Midbrain (tissue), 1 donor: ENCODE measurements at regions not wholly inside any gene's neighbourhood (a gene's known extent, or its start where the extent isn't known, plus 50 kb on each side); places are given as distances from the start of the nearest gene placed in this dataset.
"Not testable (repeated sequence)": the region's sequence is repeated elsewhere in the genome, so short reads cannot be mapped to it uniquely, and the experiment has no call there.

Experiments
- DNase-seq: peaks from one replicate; lab custom pipeline; 2025; lab: John Stamatoyannopoulos, UW

DNA sequence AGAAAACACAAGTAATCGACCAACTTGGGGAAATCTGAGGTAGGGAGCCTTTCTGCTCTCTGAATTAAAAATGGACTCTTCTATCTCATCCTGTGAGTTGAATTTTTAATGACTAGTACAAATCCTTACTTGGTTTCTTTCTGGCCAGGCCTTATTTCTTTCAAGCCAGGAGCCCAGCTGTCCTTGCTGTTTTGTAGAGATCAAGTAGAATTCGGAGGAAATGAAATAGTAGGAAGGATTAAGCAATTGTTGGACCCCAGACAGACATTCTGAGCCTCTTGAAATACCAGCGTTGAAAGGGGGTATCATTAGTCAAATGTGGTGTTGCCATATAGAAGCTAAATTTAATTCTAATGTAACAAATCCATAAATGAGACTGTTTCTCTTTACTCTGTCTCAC, 53.7 kb upstream of the SMIM15 start:
- no peak for DNase-seq

DNA sequence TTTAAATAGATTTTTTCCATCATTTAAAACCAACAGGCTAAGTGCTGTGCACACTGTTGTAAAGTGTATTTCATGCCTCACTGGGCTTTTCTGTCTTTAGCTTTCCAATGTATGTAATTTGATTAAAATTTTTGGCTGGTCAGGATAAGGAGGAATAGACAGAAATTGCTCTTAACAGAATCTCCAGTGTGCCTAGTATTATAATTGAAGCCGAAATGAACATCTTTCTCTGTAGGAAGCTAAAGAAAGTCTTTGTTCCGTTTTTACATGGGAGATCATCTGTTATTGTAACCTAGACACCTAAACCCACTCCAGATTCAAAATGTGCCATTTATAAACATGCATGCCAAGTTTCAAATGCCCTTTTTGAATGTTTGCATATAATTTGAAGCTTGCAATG, 54.5 kb upstream of the SMIM15 start:
- DNase-seq, result no peak

DNA sequence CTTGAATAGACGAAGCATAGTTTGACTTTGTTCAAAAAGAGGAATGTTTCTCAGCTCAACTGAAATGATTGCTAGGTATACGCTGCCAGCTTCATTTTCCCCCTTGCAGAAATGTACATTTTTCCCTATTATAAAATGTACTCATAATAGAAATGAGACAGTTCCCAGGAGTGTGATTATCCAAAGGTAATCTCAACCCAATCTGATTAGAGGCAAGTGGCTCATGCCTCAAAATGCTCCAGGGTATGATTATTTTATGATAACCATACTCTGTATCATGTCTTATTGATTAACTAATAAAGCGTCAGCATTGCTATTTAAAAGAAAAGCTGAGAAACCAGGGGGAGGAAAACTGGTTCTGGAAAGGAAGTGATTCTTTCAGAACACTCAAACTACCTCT, 54.9 kb upstream of the SMIM15 start:
- DNase-seq, result no peak

DNA sequence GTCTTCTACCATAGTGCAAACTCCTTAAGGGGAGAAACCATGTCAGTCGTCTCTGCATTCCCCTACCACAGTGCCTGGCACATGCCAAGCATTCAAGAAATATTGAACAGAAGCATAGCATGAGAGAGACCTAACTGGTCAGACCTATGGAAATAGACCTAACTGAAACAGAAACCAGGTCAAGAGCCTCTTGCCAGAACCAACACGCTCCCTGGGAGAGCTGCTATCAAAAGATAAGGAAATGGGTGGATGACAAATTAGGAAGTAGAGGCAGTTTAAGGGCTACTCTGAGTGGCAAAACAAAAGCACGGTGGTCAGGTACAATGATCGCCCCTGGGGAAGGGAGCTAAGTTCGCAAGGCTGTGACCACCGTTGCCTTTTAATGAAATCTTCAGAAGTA, 66.0 kb upstream of the SMIM15 start:
- DNase-seq, result no peak

DNA sequence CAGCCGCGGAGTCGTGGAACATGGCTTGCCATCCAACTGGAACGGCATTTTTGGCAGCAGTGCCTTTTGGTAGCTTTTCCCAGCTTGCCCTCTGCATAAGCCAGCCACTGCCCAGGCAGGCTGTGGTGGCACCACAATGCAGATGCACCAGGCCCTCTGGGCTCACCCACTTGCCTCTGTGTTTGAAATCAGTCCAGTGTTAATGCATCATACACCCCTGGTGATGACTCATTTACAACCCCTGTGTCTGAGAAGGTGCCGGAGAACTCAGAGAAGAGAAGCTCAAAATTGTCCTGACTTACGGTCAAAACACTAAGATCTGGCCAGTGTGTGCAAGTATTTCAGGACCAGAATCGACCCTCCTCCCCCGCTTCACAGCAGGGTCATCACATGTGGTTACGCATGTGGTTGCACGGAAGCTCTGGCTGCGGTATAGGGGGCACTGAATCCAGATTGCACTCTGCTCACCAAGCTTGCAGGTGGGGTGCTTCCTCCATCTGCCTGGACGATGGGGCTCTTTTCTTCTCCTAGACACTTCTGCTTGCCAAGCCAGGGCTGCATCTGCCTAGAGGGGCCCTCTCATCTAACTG, 66.5 kb upstream of the SMIM15 start:
- no peak for DNase-seq

DNA sequence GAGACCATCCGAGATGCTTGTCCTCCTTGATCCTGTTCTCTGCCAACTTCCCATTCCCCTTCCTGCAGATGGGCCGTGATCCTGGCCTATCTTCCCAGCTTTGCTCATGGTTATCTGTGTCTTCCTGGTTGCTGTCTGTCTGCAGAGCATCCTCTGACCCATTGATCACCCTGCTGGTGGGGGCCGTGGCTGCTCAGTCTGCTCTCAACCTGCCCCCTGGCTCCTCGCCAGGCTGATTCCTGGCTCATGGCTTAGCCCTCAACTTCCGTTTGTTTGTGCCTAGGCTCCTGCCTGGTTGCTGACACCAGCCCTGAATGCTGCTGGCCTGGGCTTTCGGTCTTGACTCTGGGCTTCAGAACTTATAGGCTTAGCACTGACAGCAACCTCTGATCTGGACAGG, 67.1 kb upstream of the SMIM15 start:
- DNase-seq, result no peak

DNA sequence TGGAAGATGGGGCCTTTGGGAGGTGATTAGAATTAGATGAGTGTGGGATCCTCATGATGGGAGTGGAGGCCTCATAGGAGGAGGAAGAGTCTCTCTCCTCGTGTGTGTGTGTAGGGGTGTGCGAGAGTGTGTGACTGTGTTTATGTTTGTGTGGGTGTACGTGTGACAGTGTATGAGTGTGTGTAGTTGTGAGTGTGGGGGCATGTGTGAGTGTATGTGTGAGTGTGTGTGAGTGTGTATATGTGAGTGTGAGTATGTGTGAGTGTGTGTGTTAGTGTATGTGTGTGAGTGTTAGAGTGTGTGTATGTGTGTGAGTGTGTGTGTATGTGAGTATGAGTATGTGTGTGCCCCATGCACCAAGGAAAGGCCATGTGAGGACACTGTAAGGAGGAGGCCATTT, 68.2 kb upstream of the SMIM15 start:
- no peak for DNase-seq

DNA sequence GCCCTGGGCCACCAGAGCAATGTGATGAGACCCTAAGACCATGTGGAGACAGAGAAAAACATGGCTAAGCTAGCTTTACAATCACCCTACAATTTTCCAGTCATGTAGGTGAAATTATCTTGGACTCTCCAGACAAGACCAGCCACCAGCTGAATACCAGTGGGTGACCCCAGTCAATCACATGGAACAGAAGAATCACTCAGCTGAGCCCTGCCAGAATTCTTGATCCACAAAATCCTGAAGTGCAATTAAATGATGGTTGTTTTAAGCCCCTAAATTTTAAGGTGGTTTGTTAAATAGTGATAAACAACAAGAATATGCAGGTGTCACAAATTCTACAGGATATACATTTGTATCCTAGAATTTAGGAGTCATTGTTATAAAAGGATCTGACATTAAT, 69.5 kb upstream of the SMIM15 start:
- no peak for DNase-seq

DNA sequence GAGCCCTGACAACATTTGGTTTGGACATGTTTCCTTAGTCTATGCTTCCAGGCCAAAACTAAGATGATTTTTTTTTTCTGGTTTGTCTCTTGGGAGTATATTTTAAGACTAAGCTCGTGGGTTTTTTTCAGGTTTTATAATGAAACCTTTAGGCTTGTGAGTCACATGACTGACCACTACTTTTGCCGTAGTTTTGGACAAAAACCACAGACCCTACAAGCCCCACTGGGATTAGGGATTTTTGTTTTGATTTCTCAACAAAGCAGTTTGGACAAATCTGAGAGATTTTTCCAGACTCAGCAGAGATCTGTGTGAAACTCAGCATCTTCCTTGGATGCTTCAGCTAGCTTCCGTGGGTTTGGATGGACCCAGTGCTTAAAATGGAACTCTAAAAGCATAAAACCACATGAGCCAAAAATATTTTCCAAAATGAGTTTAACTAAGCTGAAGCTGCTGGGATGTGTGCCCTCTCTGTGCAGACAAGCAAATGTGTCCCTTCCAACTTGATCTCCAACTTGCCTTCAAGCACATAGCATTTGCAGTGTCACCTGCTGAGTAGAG, 70.3 kb upstream of the SMIM15 start:
- DNase-seq, result no peak

DNA sequence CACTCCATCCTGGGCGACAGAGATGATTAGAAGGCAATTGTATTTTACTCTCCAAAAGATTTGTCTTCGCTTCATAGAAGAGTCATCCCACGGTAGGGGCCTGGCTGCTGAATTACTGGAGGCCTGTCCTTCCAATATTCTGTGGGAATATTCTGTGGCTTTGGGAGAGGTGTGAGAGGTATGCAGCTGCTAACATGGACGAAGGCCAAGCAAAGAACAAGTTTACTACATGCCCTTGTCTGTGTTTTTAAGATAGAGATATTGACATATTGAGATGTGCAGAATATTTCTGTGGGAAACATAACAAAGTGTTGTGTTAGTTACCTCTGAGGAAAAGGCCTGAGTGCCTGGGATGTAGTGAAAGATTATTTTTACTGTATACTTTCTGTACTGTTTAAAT, 71.8 kb upstream of the SMIM15 start:
- no peak for DNase-seq

DNA sequence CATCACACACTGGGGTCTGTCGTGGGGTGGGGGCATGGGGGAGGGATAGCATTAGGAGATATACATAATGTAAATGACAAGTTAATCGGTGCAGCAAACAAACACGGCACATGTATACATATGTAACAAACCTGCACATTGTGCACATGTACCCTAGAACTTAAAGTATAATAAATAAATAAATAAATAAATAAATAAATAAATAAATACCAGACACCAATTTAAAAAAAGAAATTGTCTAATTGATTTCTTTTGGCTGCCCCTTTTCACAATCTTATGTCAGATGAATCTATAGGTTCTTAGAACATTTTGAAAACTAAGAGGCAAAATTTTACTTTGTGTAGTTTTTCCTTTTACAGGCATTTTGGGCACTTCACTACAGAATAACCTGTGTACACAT, 74.4 kb upstream of the SMIM15 start:
- not testable (repeated sequence) for DNase-seq

DNA sequence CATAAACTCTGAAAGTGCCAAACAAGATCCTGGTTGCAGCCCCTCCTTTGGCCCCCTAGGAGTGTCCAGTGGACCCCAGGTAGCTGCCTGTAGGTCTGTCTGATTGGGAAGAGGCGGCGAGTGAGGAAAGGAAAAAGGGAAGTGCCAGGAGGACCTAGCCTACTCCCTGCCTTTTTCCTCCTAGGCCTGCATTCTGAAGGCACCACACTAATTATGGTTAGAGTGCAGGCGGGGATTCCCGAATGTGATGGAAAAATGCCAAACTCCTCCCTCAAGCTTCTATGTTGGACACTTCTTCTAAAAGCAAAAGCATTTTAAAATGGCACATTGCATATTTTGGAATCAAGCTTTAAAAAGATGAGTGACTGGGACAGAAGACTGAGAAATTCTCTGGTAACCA, 83.2 kb upstream of the SMIM15 start:
- DNase-seq, result no peak

DNA sequence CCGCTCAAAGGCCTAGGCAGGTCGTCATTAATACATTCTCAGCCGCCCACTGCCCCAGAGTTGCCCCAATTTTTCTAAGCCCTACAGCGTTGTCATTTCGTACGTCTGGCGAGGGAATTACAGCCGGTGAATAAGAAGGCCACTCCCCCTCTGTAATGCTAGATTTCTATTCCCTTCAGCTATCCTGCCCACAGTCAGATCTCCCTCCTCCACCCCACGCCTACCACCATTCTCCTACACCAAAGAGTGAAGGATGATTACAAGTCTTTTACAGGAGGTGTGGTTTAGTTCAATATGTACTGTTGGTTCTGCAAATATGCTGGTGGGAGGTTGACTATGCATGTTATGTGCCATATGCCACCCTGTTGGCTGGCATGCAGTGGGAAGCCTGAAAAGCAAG, 83.7 kb upstream of the SMIM15 start:
- no peak for DNase-seq

DNA sequence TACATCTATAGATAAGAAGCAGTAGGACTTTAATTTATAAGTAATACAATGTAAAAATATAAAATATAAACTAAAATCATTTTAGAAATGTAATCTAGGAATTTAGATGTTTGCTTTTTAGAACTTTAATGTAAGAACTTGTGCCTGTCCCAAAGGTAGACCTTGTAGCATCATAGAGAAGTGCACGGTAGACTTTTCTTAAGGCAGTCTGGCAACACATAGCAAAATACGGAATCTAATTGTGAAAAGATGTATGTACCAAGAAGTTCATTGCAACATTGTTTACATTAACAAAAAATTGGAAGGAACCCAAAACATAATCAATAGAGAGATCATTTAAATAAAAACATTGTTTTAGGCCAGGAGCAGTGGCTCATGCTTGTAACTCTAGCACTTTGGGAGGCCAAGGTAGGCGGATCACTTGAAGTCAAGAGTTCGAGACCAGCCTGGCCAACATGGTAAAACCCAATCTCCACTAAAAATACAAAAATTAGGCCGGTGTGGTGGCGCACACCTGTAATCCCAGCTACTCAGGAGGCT, 84.6 kb upstream of the SMIM15 start:
- DNase-seq, result no peak

DNA sequence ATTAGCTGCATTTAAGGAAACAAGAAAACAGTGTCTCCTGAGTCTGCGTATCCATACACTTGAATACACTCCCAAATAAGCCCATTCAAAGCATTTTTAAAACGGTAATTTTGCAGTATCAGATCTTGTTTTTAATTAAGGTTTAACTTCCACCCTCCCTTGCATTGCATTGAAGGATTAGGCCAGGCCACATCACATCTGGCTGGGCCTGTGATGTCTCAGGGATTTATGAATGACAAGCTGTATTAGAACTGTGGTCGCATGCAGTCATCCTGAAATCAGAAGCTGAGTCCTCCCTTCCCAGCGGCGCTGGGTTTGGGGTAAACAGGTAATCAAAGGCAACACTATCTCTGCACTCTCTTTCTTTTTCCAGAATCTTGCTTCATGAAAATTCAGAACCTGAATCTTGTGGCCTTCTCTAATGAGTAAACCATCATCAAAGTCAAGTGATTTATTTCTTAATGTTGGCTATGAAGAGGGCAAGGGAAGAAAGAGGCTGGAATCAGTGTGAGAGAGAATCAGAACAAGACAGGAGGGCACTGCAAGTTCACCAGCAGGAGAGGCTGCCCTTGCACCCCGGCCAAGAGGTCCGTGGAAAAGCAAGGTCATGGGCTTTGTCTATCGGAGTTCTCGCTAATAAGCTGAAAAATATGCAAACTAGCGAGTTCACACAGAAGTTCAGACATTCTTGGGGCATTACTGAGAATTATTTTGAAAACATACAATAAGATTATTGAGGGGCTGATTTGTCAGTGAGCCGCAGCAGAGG, 80.0 kb upstream of the ZSWIM6 start:
- no peak for DNase-seq

DNA sequence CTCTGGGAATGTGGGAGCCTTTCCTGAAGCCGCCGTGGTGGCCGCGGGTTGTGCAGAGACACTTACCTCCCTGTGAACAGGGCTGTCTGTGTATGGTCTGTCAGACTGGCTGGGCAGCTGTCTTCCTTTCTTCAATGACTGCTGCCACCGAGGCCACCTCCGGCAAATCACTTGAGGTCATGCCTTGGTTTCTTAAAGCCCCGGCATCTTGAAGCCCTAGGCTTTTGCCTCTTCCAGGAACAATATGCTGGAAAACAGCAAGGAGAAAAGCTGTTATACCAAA, 79.5 kb upstream of the ZSWIM6 start:
- DNase-seq, result no peak

DNA sequence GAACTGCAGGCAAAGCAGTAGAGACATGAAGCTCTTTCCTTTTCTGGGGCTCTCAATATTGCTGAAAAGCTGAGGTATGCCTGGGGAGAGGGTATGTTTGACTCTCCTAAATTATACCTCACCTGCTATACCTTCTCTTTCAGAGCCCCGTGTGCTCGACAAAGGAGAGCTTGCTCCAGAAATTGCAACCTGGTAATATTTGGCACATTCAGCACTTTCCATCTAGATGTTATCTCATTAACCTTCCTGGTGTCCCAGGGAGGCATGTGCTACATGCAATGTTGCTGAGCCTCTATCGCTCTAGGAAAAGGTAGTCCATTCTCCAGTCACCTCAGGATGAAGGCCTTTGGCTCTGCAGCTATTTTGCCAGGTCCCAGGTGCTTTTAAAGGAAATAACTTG, 78.5 kb upstream of the ZSWIM6 start:
- DNase-seq, result no peak

DNA sequence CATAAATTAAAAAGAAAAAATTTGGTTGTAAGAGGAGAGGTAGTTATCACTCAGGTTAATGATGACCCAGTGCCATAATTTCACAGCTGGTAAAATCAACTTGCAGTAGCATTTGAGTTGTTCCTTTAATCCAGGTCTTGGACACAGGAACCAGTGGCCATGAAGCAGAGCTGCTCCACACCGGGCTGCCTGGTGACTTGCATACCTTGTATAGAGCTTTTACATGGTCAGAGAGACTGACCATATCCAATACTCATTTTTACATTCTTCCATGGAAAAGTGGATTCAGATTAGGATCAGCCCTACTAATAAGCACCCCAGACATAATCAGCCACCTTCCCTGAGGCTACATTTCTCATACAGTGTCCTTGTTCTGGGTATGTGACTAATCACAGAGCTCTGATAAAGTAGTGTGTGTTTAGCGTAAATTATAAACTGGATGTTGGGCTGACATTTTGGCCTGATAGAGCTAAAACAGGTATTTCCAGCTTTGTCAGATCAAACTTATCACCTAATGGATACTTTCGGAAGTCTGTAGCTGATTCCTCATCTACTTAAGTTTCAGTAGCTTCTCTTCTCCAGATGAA, 77.0 kb upstream of the ZSWIM6 start:
- DNase-seq, result no peak

DNA sequence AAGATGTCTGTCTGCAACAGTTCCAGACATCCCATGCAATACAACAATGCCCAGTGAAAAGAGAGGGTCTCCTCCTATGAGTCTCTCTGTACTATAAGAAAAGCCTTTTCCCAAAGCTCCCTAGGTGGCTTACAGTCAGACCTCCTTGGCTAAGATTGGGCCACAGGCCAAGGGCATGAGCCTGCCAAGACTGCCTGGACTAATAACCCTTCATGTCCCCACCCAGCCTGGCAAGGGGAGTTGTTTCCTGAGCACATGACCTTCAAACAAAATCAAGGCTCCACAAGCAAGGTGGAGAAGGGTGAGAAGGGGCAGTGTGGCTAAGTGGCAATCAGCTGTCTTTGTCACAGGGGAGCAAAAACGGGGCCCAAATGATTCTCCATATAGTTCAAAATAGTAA, 75.6 kb upstream of the ZSWIM6 start:
- no peak for DNase-seq

DNA sequence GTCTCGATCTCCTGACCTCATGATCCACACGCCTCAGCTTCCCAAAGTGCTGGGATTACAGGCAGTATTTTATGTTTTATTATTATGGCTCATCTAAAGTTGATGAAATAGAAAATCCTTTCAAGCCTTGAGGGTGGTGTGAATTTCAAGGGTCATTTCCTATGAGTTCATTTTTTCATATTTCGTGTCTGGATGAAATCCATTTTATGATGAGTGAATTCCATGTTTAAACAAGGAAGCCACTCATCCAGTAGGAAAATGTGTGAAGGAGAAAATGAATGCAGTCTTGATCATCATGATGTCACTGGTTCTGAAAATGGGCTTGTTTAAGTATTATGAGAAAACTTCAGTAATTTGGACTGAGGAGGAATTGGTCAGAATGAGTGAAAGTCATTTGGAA, 74.6 kb upstream of the ZSWIM6 start:
- DNase-seq, result no peak

DNA sequence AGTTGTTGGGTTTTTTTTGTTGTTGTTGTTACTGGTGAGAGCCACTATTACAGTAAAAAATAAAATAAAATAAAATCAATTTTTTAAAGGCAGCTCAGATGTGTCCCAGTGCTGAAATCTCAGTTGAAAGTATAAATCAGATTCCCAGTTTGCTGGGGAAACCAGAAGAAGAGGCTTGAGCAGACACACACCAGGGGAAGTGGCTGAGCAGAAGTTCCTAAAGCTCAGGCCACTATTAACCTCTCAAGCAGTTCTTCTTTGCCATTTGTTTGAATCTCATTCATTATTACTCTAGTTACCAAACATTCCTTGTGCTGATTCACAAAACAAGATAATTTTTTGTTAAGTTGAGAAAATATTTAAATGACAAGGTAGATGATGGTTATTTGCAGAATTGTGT, 70.9 kb upstream of the ZSWIM6 start:
- DNase-seq, result no peak

DNA sequence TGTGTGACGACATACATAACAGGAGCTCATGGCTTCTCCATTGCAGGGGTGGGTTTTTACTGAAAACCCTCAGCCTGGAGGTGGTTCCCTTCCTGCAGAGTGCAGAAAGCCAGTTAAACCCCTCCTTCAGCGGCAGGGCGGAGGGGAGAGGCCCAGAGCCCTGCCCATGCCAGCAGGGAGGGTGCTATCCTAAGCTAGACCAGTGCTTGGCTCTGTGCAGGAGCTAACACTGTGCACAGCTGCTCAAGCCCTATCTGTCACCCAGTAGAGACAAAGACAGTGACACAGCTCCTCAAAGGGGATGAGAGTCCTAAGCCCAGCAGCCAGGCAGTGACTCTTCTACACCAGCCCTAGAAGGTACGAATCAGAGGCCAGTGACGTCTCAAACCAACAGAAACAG, 70.0 kb upstream of the ZSWIM6 start:
- no peak for DNase-seq

DNA sequence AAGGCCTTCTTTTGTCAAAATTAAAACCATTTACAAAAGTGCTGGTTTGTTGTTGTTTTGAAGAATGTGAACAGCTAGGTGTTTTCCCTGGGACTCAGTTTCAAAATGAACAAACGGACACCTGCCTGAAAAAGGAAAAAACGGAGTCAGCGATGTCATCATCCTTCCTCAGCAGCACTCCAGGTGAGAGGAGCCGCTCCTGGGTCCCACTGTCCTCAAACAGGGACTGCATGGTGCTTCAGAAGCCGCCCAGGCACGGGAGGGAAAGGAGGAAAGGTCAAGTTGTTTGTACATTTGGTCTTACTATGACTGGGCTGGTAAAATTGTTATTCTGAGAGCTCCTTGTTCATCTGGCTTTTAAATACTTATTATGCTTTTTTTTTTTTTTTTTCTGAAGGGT, 69.0 kb upstream of the ZSWIM6 start:
- no peak for DNase-seq
